GM23338 (cell line): ENCODE measurements at regions not wholly inside any gene's neighbourhood (a gene's known extent, or its start where the extent isn't known, plus 50 kb on each side); places are given as distances from the start of the nearest gene placed in this dataset.

Experiments used
- EZH2 ChIP-seq: fragments of 200-600 bp; sonication (generic); IDR thresholded peaks from one replicate; pipeline ENCODE4 v1.8.0; 2017; ENCODE audit warnings: antibody characterized with exemption, mild to moderate bottlenecking, low read depth; ENCODE audit not compliant: unreplicated experiment
- EZH2phosphoT487 ChIP-seq: fragments of 200-600 bp; sonication (generic); IDR thresholded peaks from one replicate; pipeline ENCODE4 v1.8.1; 2018; ENCODE audit warnings: antibody characterized with exemption; ENCODE audit not compliant: unreplicated experiment
- JUNB ChIP-seq: IDR thresholded peaks from one replicate; pipeline ENCODE4 v1.6.1; 2016; ENCODE audit warnings: antibody characterized with exemption; ENCODE audit not compliant: unreplicated experiment
- POLR2AphosphoS5 ChIP-seq: IDR thresholded peaks from 2 replicates; pipeline ENCODE4 v1.6.1; 2016; ENCODE audit warnings: antibody characterized with exemption, low read depth
- TF ChIP-seq, protein P1 (sequence below), 2 experiments: fragments of 200-600 bp in 1 of 2; sonication (generic) in 1 of 2; conservative IDR thresholded peaks; 2 replicates each; pipeline versions ENCODE4 v1.5.1 to v1.6.1; 2016 to 2017; ENCODE audit warnings: antibody characterized with exemption in 2 of 2, low read depth in 2 of 2, mild to moderate bottlenecking in 2 of 2, moderate library complexity in 1 of 2
- TF ChIP-seq, protein P2 (sequence below): IDR thresholded peaks from one replicate; pipeline ENCODE4 v1.6.1; 2018; ENCODE audit warnings: antibody characterized with exemption; ENCODE audit not compliant: unreplicated experiment

DNA sequence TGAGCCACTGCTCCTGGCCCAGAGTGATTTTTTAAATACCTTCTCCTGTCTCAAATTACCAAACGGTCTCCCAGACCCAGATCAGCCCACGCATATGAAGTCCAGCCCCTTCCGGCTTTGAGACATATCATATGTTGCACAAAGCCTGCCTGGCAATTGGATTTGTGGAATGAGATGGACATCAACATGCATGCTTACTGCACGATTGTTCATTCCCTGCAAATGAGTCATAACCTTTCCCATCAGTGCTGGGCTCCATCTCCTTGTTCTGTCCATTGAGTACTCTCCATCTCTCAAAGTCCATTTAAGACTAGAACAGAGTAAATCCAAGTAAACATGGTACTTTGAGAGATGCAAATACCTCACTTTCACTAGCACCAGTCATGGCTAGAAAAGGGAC is 612.2 kb upstream of the USP24 start:
- TF ChIP-seq, protein P1, sequence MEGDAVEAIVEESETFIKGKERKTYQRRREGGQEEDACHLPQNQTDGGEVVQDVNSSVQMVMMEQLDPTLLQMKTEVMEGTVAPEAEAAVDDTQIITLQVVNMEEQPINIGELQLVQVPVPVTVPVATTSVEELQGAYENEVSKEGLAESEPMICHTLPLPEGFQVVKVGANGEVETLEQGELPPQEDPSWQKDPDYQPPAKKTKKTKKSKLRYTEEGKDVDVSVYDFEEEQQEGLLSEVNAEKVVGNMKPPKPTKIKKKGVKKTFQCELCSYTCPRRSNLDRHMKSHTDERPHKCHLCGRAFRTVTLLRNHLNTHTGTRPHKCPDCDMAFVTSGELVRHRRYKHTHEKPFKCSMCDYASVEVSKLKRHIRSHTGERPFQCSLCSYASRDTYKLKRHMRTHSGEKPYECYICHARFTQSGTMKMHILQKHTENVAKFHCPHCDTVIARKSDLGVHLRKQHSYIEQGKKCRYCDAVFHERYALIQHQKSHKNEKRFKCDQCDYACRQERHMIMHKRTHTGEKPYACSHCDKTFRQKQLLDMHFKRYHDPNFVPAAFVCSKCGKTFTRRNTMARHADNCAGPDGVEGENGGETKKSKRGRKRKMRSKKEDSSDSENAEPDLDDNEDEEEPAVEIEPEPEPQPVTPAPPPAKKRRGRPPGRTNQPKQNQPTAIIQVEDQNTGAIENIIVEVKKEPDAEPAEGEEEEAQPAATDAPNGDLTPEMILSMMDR (conservative IDR thresholded peaks at IDR 0.05; ENCODE audit: low read depth in 2 of 2) = no peak
- TF ChIP-seq EZH2 (no peak), POLR2AphosphoS5 (no peak), JUNB (no peak), EZH2phosphoT487 (no peak)
- TF ChIP-seq, protein P2, sequence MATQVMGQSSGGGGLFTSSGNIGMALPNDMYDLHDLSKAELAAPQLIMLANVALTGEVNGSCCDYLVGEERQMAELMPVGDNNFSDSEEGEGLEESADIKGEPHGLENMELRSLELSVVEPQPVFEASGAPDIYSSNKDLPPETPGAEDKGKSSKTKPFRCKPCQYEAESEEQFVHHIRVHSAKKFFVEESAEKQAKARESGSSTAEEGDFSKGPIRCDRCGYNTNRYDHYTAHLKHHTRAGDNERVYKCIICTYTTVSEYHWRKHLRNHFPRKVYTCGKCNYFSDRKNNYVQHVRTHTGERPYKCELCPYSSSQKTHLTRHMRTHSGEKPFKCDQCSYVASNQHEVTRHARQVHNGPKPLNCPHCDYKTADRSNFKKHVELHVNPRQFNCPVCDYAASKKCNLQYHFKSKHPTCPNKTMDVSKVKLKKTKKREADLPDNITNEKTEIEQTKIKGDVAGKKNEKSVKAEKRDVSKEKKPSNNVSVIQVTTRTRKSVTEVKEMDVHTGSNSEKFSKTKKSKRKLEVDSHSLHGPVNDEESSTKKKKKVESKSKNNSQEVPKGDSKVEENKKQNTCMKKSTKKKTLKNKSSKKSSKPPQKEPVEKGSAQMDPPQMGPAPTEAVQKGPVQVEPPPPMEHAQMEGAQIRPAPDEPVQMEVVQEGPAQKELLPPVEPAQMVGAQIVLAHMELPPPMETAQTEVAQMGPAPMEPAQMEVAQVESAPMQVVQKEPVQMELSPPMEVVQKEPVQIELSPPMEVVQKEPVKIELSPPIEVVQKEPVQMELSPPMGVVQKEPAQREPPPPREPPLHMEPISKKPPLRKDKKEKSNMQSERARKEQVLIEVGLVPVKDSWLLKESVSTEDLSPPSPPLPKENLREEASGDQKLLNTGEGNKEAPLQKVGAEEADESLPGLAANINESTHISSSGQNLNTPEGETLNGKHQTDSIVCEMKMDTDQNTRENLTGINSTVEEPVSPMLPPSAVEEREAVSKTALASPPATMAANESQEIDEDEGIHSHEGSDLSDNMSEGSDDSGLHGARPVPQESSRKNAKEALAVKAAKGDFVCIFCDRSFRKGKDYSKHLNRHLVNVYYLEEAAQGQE = no peak
